ENCODE measurements at regions not wholly inside any gene's neighbourhood (a gene's known extent, or its start where the extent isn't known, plus 50 kb on each side); places are given as distances from the start of the nearest gene placed in this dataset.

DNA sequence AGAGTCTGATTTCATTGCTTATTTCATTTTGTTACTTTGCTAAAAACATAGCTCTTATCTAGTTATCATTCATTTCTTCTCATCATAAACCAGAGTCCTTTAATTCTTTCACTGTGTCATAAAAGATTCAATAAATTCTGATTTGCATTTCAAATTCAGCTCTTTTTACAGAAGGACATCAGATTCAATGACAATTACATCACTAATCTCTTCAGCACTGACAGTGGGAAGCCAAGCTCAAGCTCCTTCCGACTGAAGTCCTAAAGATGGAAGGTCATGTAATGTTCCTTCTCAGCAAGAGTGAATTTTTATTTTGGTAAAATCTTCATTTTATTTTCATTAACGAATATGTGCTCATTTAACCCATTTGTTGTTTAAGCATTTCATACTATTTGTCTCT lies 530.7 kb upstream of the ADGRL2 start:
- intact Hi-C loops (cut with DNase I; ENCODE audit: low total_unique reads): no loop called here
- H3K9me3 ChIP-seq: no peaks in the 10 kb centered on the region
- no peak overlapping the region for H3K27ac ChIP-seq
- no peaks in the 10 kb centered on the region for H3K4me1 ChIP-seq
- TF ChIP-seq POLR2A (IDR thresholded peaks at IDR 0.05) (no peak), POLR2AphosphoS5 (IDR thresholded peaks at IDR 0.05) (no peak)
- TF ChIP-seq, protein P1, sequence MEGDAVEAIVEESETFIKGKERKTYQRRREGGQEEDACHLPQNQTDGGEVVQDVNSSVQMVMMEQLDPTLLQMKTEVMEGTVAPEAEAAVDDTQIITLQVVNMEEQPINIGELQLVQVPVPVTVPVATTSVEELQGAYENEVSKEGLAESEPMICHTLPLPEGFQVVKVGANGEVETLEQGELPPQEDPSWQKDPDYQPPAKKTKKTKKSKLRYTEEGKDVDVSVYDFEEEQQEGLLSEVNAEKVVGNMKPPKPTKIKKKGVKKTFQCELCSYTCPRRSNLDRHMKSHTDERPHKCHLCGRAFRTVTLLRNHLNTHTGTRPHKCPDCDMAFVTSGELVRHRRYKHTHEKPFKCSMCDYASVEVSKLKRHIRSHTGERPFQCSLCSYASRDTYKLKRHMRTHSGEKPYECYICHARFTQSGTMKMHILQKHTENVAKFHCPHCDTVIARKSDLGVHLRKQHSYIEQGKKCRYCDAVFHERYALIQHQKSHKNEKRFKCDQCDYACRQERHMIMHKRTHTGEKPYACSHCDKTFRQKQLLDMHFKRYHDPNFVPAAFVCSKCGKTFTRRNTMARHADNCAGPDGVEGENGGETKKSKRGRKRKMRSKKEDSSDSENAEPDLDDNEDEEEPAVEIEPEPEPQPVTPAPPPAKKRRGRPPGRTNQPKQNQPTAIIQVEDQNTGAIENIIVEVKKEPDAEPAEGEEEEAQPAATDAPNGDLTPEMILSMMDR (IDR thresholded peaks at IDR 0.05 in 8 of 11, conservative IDR thresholded peaks at IDR 0.05 in 3 of 11): no peak
- H3K27me3 ChIP-seq (replicated peaks in 1 of 7): no peaks in the 10 kb centered on the region
- no peak for DNase-seq
- WGBS, 5 donors: 77 to 93% (median 84%) methylated on average over 2 of the region's 2 CpGs
- no peaks in the 10 kb centered on the region for H3K36me3 ChIP-seq
- H3K4me3 ChIP-seq: no peak overlapping the region

DNA sequence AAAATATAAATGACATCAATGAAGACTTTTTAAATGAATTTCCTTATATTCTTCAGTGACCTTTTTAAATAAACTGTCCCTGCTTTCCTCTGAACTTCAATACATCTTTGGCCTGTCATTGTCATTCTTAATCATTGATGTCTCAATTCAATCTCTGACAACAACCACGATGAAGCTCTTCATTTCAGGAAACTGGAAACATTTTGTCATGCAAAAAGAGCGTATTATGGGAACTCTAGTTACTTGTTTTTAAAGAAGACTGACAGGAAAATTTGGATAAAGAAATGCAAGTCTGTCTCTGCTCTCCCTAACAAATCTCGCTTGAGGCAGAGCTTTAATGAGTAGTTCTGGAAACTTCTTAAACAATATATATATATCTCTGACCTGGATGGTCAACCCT lies 535.8 kb upstream of the ADGRL2 start:
- no peaks in the 10 kb centered on the region for H3K4me1 ChIP-seq
- TF ChIP-seq POLR2A (IDR thresholded peaks at IDR 0.05): no peak
- TF ChIP-seq POLR2AphosphoS5 (IDR thresholded peaks at IDR 0.05): no peak
- TF ChIP-seq, protein P1 (IDR thresholded peaks at IDR 0.05 in 8 of 11, conservative IDR thresholded peaks at IDR 0.05 in 3 of 11): no peak
- H3K36me3 ChIP-seq: no peaks in the 10 kb centered on the region
- no peaks in the 10 kb centered on the region for H3K27me3 ChIP-seq (replicated peaks in 1 of 7)
- intact Hi-C loops (cut with DNase I; ENCODE audit: low total_unique reads): no loop called here
- no peak overlapping the region for H3K27ac ChIP-seq
- no peak overlapping the region for H3K4me3 ChIP-seq
- no peaks in the 10 kb centered on the region for H3K9me3 ChIP-seq
- 50 to 59% (median 51%) methylated on average over 3 of the region's 3 CpGs for WGBS, 5 donors
- no peak for DNase-seq

DNA sequence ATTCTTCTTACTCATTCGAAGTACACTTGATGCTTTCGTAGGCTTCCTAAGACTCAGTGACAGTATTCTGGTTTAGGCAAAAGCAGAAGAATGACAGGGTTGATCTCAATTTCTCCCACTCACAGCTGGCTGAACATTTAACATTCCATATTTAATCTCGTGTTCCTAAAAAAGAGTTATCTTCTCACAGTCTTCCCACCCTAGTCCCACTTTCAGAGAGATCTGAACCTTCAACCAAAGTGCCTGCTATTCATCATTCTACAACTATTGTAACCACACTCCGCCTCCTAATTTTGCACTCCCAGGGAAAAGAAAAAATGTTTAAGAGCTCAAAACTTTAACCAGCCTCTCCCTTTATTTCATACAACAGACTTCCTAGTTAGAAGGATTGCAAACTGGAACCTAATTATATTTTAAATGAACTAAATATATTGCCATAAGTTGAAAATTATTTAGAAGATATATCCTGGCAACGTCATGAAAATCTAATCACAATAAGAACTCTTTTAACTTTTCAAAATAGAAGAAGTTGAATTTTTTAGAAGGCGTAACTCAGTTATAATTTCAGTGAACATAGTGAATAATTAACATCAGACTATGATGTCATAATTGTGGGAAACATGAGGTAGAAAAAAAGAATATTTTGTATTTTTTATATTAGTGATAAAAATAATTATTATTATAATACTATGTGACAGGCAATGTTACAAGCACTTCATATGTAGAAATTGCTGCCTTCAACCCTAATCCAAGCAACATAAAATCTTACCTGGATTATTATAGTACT lies 540.9 kb upstream of the ADGRL2 start:
- Histone ChIP-seq H3K4me1 (no peaks in the 10 kb centered on the region), H3K4me3 (no peak overlapping the region), H3K27ac (no peak overlapping the region), H3K9me3 (no peaks in the 10 kb centered on the region), H3K36me3 (no peaks in the 10 kb centered on the region), H3K27me3 (replicated peaks in 1 of 7) (no peaks in the 10 kb centered on the region)
- 72 to 87% (median 84%) methylated on average over 6 of the region's 6 CpGs for WGBS, 5 donors
- DNase-seq: no peak
- no peak for TF ChIP-seq POLR2AphosphoS5 (IDR thresholded peaks at IDR 0.05)
- TF ChIP-seq, protein P1 (IDR thresholded peaks at IDR 0.05 in 8 of 11, conservative IDR thresholded peaks at IDR 0.05 in 3 of 11): no peak
- TF ChIP-seq POLR2A (IDR thresholded peaks at IDR 0.05): no peak
- intact Hi-C loops (cut with DNase I; ENCODE audit: low total_unique reads): no loop called here

DNA sequence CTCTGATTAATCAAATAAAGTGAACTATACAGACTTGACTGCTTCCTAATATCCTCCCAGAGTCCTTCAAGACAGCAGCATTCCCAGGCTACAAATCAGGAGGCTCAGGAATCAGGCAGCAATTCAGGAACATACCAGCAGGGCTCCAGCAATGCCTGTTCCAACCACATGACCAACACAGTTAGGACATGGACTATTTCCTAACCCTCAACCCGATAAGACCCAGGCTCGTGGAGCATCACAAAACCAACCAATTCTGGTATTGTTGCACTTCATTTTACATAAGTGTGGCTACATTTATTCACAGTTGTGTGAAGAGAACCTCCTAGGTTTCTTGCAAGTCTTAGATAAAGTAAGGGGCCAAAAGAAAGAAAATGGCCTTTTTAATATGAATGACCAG lies 546.2 kb upstream of the ADGRL2 start:
- TF ChIP-seq POLR2AphosphoS5 (IDR thresholded peaks at IDR 0.05) (no peak), POLR2A (IDR thresholded peaks at IDR 0.05) (no peak)
- TF ChIP-seq, protein P1 (IDR thresholded peaks at IDR 0.05 in 8 of 11, conservative IDR thresholded peaks at IDR 0.05 in 3 of 11): no peak
- H3K27me3 ChIP-seq (replicated peaks in 1 of 7): no peaks in the 10 kb centered on the region
- WGBS, 5 donors: 66 to 86% (median 75%) methylated on average over 2 of the region's 2 CpGs
- no peak for DNase-seq
- H3K4me3 ChIP-seq: no peak overlapping the region
- H3K27ac ChIP-seq: no peak overlapping the region
- no peaks in the 10 kb centered on the region for H3K4me1 ChIP-seq
- intact Hi-C loops (cut with DNase I; ENCODE audit: low total_unique reads): no loop called here
- no peaks in the 10 kb centered on the region for H3K36me3 ChIP-seq
- no peaks in the 10 kb centered on the region for H3K9me3 ChIP-seq
